Endothelial cell of umbilical vein (primary cell): ENCODE measurements at regions not wholly inside any gene's neighbourhood (a gene's known extent, or its start where the extent isn't known, plus 50 kb on each side); places are given as distances from the start of the nearest gene placed in this dataset.

Experiments used
- BruUV-seq: library from RNA; stranded (reverse); fragments of 400-500 nt; replicated peaks from 2 replicates; lab custom pipeline; 2021; lab: Mats Ljungman, UMichigan
- CTCF ChIA-PET: fragments of 300-600, 350-600 bp; sonication (Branson Sonifier 250); formaldehyde crosslinking; loops from one replicate; lab custom pipeline; 2021; ENCODE audit warnings: antibody characterized with exemption, inconsistent platforms; lab: Charles Lee
- POLR2A ChIA-PET: fragments of 300-600, 350-600 bp; sonication (Branson Sonifier 250); formaldehyde crosslinking; loops from one replicate; lab custom pipeline; 2021; ENCODE audit warnings: antibody characterized with exemption, inconsistent platforms; lab: Charles Lee
- DNase-seq: peaks from one replicate; pipeline ENCODE4 v3.0.0-alpha.2; 2011; ENCODE audit warnings: low read depth, low spot score
- FAIRE-seq: peaks from 2 replicates; lab custom pipeline; 2011; peaks lifted over from hg19 to GRCh38; lab: Jason Lieb, UNC
- H2AFZ ChIP-seq: 2 replicates; pipeline ENCODE4 v1.6.0; 2012; ENCODE audit warnings: low read depth, low read length, control low read depth, inconsistent platforms
- H3K27ac ChIP-seq: 2 replicates; pipeline ENCODE4 v1.5.1; 2011; ENCODE audit warnings: low read depth, mild to moderate bottlenecking, control low read depth, low read length, moderate library complexity; ENCODE audit not compliant: insufficient read depth
- H3K27me3 ChIP-seq, 2 experiments: 2 replicates each; pipeline versions ENCODE4 v1.6.0 to v1.6.1; 2011; ENCODE audit warnings: low read length in 2 of 2, mixed read lengths in 1 of 2; ENCODE audit not compliant: control insufficient read depth in 2 of 2, insufficient read depth in 2 of 2
- H3K36me3 ChIP-seq, 2 experiments: 2 replicates in 1 of 2; 3 replicates in 1 of 2; pipeline ENCODE4 v1.5.1; 2011; ENCODE audit warnings: low read length in 2 of 2, mild to moderate bottlenecking in 1 of 2, moderate library complexity in 1 of 2; ENCODE audit not compliant: control insufficient read depth in 2 of 2, insufficient read depth in 2 of 2; ENCODE audit errors: extremely low read depth in 1 of 2
- H3K4me1 ChIP-seq: 3 replicates; pipeline ENCODE4 v1.5.1; 2011; ENCODE audit warnings: mild to moderate bottlenecking, low read length; ENCODE audit not compliant: control insufficient read depth, insufficient read depth; ENCODE audit errors: extremely low read depth
- H3K4me2 ChIP-seq: 2 replicates; pipeline ENCODE4 v1.6.1; 2011; ENCODE audit warnings: low read length, control low read depth, mixed read lengths; ENCODE audit not compliant: insufficient read depth
- H3K4me3 ChIP-seq, 3 experiments: fragments of 200-600 bp in 1 of 3; sonication (generic), shearing (Covaris generic) in 1 of 3; replicated peaks in 1 of 3; 2 replicates each; pipeline ENCODE4 v1.5.1; 2011 to 2016; ENCODE audit warnings: control low read depth in 3 of 3, low read length in 3 of 3, mild to moderate bottlenecking in 2 of 3, inconsistent platforms in 1 of 3, low read depth in 1 of 3, moderate library complexity in 1 of 3; ENCODE audit not compliant: insufficient read depth in 1 of 3
- H3K79me2 ChIP-seq: 2 replicates; pipeline ENCODE4 v1.6.0; 2012; ENCODE audit warnings: low read length, inconsistent platforms; ENCODE audit not compliant: control insufficient read depth, insufficient read depth
- H3K9ac ChIP-seq: replicated peaks from 2 replicates; pipeline ENCODE3; 2011; ENCODE audit warnings: low read length, control low read depth; ENCODE audit not compliant: insufficient read depth; ENCODE audit errors: extremely low read depth
- H3K9me1 ChIP-seq: replicated peaks from 3 replicates; pipeline ENCODE4 v1.6.0; 2011; ENCODE audit warnings: mild to moderate bottlenecking, low read length; ENCODE audit not compliant: control insufficient read depth, insufficient read depth; ENCODE audit errors: extremely low read depth
- H3K9me3 ChIP-seq: replicated peaks from 2 replicates; pipeline ENCODE4 v1.5.1; 2012; ENCODE audit warnings: low read length, inconsistent platforms; ENCODE audit not compliant: control insufficient read depth, insufficient read depth
- H4K20me1 ChIP-seq: replicated peaks from 2 replicates; pipeline ENCODE3; 2011; ENCODE audit warnings: mild to moderate bottlenecking, low read length; ENCODE audit not compliant: control insufficient read depth, insufficient read depth; ENCODE audit errors: extremely low read depth
- CTCF ChIP-seq, 2 donors: IDR thresholded peaks; 1 replicate in 1 of 2; 2 replicates in 1 of 2; pipeline ENCODE4 v1.5.1; 2011; ENCODE audit warnings: low read length in 2 of 2, mild to moderate bottlenecking in 2 of 2, moderate library complexity in 2 of 2, control low read depth in 1 of 2, inconsistent platforms in 1 of 2, low read depth in 1 of 2; ENCODE audit not compliant: insufficient read depth in 1 of 2; ENCODE audit errors: extremely low read depth in 1 of 2
- EZH2 ChIP-seq: IDR thresholded peaks from 2 replicates; pipeline ENCODE4 v1.6.1; 2012; ENCODE audit warnings: borderline replicate concordance, low read depth, mild to moderate bottlenecking, moderate library complexity, low read length, inconsistent platforms; ENCODE audit not compliant: severe bottlenecking
- FOS ChIP-seq: IDR thresholded peaks from 2 replicates; pipeline ENCODE4 v1.6.1; 2011; ENCODE audit warnings: mild to moderate bottlenecking, low read length, moderate library complexity, borderline replicate concordance; ENCODE audit not compliant: insufficient read depth
- GATA2 ChIP-seq: IDR thresholded peaks from 2 replicates; pipeline ENCODE4 v1.7.0; 2011; ENCODE audit warnings: low read depth, mild to moderate bottlenecking, moderate library complexity, mixed read lengths, low read length; ENCODE audit not compliant: insufficient read length, insufficient read depth
- JUN ChIP-seq: IDR thresholded peaks from 2 replicates; pipeline ENCODE4 v1.6.1; 2011; ENCODE audit warnings: borderline replicate concordance, low read depth; ENCODE audit not compliant: insufficient read length, insufficient read depth
- MAX ChIP-seq: IDR thresholded peaks from 2 replicates; pipeline ENCODE4 v1.6.1; 2011; ENCODE audit not compliant: insufficient read depth, insufficient read length
- MYC ChIP-seq: IDR thresholded peaks from one replicate; pipeline ENCODE4 v1.6.1; 2011; ENCODE audit warnings: mild to moderate bottlenecking, low read depth, low read length
- POLR2A ChIP-seq: IDR thresholded peaks from 2 replicates; pipeline ENCODE4 v1.6.1; 2012; ENCODE audit warnings: low read depth, mild to moderate bottlenecking, control low read depth, low read length
- POLR2AphosphoS5 ChIP-seq: IDR thresholded peaks from 2 replicates; pipeline ENCODE4 v1.6.1; 2012; ENCODE audit warnings: low read depth, mild to moderate bottlenecking, control low read depth, low read length, moderate library complexity; ENCODE audit not compliant: insufficient read depth
- dilution Hi-C: fragments of 300-500 bp; cut with MboI; formaldehyde crosslinking; loops from one replicate; pipeline ENCODE4 v1.15.0; 2019; ENCODE audit warnings: low sequenced_read_pairs; ENCODE audit not compliant: extremely low pct_ligation_motif_present
- intact Hi-C: fragments of 100-400 bp; cut with micrococcal nuclease; formaldehyde crosslinking; loops from one replicate; pipeline ENCODE4 v1.10.0; 2022

- Histone ChIP-seq H3K9me1 (no peaks in the 10 kb centered on the region), H2AFZ (no peak overlapping the region), H3K27ac (no peak overlapping the region), H3K27me3 (no peaks in the 10 kb centered on the region), H3K4me3 (no peak overlapping the region), H3K9me3 (no peaks in the 10 kb centered on the region), H3K9ac (no peak overlapping the region), H3K36me3 (no peaks in the 10 kb centered on the region), H4K20me1 (no peaks in the 10 kb centered on the region), H3K4me2 (no peak overlapping the region), H3K4me1 (peaks cover 3% of the 10 kb centered on the region), H3K79me2 (no peaks in the 10 kb centered on the region)
- DNase-seq, result no peak
- dilution Hi-C loops (no loop called here), intact Hi-C loops (no loop called here)
- ChIA-PET CTCF (no interaction called here), POLR2A (no interaction called here)
- TF ChIP-seq JUN (no peak), MYC (no peak), GATA2 (no peak), FOS (no peak), POLR2A (no peak), POLR2AphosphoS5 (no peak), MAX (no peak)
- no TSS peak for BruUV-seq
- no peak for FAIRE-seq
Observed at GRCh38 chr5:52453176-52453575, 334.5 kb upstream of the ITGA1 start.

GRCh38 chr5:52455920-52456319 lies 331.8 kb upstream of the ITGA1 start:
- POLR2A ChIA-PET, result no interaction called here
- dilution Hi-C loops (no loop called here), intact Hi-C loops (no loop called here)
- Histone ChIP-seq H3K4me1 (no peaks in the 10 kb centered on the region), H3K79me2 (no peaks in the 10 kb centered on the region), H4K20me1 (no peaks in the 10 kb centered on the region), H3K9ac (no peak overlapping the region), H3K27me3 (no peaks in the 10 kb centered on the region), H3K4me2 (no peak overlapping the region), H3K27ac (no peak overlapping the region), H3K9me3 (no peaks in the 10 kb centered on the region), H2AFZ (no peak overlapping the region), H3K4me3 (no peak overlapping the region), H3K9me1 (no peaks in the 10 kb centered on the region), H3K36me3 (no peaks in the 10 kb centered on the region)
- no peak for DNase-seq
- no peak for TF ChIP-seq JUN
- TF ChIP-seq FOS, result no peak
- TF ChIP-seq EZH2, result no peak
- TF ChIP-seq POLR2AphosphoS5, result no peak
- TF ChIP-seq POLR2A, result no peak
- no peak for TF ChIP-seq MYC
- no peak for TF ChIP-seq MAX
- TF ChIP-seq CTCF (IDR thresholded peaks at IDR 0.05; ENCODE audit: extremely low read depth in 1 of 2, insufficient read depth in 1 of 2, low read depth in 1 of 2, low read length in 2 of 2), result no peak
- no peak for TF ChIP-seq GATA2
- no TSS peak for BruUV-seq
- FAIRE-seq, result no peak
- CTCF ChIA-PET, result no interaction called here
